ENCODE measurements at regions not wholly inside any gene's neighbourhood (a gene's known extent, or its start where the extent isn't known, plus 50 kb on each side); places are given as distances from the start of the nearest gene placed in this dataset.

- TF ChIP-seq CTCF (IDR thresholded peaks at IDR 0.05) (no peak), POLR2A (IDR thresholded peaks at IDR 0.05) (no peak)
Measured at GRCh38 chrX:138794246-138794645, 82.7 kb upstream of the FGF13 start.
